HG02571 (cell line): ENCODE measurements at regions not wholly inside any gene's neighbourhood (a gene's known extent, or its start where the extent isn't known, plus 50 kb on each side); places are given as distances from the start of the nearest gene placed in this dataset.

Experiments
- ATAC-seq: cut with Tn5 transposase; IDR thresholded peaks from one replicate; pipeline ENCODE4 v1.9.1; 2021; ENCODE audit warnings: mild to moderate bottlenecking, moderate library complexity; ENCODE audit not compliant: unreplicated experiment

DNA sequence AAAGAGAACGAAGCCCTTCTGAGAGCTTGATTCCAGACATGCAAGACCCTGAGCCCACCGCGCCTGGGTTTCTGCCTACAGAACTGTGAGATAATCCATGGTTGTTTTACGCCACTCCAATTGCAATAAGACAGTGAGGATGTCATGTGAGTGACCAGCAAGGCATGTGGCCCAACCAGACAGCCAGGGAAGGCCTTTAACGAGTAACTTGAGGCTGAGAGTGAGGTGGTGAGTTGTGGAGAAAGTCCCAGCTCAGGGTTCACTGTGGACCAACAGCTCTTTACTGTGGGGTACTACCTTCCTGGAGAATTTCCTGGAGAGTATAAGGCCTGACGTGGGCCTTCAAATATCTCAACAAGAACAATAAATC lies 153.9 kb downstream of the ETS2 start:
- ATAC-seq = no peak

DNA sequence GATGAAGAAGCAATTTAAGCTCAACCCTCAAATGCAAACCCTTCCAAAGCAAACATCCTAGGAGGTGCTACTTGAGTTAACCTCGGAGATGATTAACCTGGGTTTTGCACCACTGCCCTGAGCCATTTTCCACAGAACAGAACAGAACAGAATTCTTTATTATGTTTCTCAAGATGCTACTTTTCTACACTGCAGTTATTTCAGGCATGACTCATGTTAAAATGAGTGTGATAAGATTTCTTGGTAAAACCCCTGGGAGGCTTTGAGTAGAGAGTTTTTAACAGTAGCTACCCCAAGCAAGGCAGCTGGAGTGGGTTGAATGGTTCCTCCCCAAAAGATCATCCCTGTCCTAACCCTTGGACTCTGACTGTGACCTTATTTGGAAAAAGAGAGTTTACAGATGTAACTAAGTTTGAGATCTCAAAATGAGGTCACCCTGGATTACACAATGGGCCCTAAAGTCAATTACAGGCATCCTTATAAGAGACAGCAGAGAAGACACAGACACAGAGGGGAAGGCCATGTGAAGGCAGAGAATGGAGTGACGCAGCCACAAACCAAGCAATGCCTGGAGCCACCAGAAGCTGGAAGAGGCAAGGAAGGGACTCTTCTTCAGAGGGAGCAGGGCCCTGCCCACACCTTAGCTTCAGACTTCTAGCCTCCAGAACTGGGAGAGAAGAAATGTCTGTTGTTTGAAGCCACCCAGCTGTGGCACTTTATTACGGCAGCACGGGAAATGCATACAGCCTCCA lies 153.4 kb downstream of the ETS2 start:
- ATAC-seq = no peak

DNA sequence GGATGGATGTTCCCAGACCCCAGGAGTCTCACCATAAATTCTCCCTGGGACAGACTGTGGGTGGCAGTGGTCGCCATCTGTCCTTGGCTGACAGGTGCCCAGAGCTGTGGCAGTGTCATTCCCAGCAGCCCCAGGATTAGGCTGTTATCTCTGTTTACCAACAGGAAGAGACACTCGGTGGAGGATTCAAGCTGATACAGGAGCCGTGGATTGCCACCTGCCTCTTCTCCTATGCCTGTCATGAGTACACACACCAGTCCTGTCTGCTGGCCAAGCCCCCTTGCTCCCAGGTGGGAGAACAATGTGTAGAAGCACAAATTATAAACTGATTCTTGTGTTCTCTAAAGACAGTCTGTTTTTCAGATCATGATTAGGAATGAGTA lies 152.6 kb downstream of the ETS2 start:
- ATAC-seq = no peak

DNA sequence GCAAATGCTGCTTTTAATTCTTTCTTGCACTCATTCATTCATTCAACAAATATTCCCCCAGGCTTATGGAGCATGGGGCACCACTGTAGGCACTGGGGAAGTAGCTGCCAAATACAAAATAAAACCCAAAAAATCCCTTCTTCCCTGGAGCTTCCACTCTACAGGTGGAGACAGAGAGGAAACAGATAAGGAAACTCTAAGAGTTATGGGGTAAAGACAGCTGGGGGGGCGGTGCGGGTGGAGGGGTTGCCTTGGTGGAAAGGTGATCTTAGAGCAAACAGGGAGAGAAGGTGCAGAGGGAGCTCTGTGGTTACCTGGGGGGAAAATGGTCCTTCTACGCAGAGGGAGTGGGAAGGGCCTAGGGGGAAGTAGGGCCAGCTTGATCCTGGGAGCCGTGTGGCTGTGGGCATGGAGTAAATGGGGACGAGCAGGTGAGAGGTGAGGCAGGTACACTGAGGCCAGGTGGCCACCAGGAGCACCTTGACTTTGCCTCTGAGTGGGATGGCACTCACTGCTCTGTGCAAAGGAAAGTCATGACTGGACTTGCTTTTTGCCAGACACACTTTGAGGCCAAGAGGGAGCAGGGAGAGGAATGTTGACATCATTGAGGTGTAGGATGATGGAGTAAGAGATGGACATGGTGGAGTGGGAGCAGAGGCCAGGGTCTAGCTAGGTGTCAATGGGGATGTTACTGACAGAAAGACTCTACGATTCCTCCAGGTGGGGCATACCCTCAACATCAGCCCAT lies 152.0 kb downstream of the ETS2 start:
- no peak for ATAC-seq

DNA sequence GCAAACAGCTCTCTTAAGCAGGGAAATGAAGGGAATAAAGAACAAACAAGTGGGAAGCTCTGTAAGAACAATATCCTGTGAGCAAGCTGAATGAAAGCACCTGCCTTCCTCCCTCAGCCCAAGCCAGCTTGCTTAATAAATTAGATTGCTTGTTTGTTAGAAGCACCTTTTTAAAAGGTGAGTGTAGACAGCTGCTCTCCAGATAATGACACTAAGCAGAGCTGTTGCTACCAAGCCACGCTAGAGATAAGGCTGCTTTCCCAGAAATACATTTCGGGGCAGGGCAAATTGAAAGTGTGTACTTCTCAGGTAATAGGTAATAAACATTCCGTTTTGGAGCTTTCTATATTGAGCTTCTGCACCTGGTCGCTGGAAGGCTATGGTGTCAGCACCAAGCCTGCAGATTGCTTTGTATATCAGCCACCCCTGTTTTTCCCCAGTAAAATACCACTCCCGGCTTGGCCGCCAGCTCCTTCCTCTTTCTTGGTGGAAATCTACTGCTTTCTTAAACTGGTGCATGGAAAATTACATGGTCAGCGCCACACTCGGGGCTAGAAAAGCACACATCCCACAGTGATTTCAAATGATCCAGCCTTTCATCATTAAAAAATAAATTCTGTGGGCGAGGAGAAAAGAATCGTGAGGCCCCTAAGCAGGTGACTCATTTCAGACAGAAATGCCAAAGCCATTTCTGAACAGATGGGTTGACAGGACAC lies 151.3 kb downstream of the ETS2 start:
- no peak for ATAC-seq

DNA sequence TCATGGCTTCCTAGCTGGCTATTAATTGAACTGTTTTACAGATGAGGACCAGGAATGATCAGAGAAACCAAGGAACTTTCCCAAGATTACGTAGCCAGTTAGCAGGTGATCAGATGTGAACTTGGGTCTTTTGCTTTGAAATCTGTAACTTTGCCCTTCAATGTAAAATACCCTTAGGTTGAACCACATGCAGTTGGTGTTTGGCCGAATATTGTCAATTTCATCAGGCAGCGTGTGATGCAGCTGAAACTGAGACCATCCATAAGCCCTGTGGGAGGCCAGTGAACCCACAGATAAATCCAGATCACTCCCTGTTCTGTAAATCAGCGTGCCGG lies 150.8 kb downstream of the ETS2 start:
- no peak for ATAC-seq

DNA sequence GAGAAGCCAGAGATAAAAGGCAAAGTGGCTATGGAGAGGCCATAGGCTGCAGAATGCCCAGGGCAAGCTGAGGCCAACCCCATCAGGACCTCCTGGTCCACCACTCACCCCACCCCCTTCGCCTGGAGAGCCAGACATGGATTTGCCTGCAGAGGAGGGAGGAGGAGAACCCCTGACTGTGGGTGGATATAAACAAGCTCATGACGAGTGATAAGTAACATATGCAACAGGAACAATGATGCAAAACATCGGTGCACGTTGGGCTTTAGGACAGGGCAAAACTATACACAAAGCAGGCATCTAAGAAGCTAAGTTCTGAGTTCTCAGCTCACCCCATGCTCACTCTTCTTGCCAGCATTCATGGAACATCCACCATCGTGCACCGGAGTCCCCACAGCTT lies 150.3 kb downstream of the ETS2 start:
- no peak for ATAC-seq

DNA sequence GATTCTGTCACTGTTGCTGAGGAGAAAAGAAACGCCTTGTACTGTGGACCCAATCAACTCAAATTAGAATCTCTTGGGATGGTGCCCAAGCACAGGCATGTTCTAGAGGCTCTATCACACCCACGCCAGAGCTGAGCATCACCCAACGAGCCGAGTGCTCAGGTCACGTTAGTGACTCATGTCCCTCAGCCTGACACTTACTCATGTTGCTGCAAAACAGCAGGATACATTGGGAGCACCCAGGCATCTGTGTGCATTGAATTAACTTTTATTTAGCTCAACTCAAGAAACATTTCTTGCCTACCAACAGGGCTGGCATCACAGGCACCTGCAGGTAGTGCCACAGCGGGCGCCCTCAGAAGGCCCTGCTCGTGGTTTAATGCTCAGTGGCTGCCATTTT lies 149.8 kb downstream of the ETS2 start:
- ATAC-seq = no peak

DNA sequence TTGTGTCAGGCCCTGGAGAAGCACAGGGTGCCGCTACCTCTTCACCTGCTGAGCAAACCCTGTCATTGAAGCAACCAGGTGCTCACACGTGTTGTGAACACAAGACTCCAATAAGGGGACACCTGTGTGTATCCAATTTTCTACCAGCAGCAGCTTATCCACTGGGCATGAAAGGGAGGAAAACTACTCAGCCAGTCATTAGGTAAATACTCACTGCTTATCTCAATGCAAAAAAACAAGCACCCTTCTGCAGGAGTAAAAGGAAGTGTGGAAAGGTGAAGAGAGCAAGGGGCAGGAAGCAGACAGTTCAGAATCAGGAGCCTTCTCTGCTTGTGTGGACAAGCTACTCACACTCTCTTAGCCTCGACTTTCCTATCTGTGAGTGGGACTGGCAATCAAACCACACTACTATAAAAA lies 148.9 kb downstream of the ETS2 start:
- no peak for ATAC-seq

DNA sequence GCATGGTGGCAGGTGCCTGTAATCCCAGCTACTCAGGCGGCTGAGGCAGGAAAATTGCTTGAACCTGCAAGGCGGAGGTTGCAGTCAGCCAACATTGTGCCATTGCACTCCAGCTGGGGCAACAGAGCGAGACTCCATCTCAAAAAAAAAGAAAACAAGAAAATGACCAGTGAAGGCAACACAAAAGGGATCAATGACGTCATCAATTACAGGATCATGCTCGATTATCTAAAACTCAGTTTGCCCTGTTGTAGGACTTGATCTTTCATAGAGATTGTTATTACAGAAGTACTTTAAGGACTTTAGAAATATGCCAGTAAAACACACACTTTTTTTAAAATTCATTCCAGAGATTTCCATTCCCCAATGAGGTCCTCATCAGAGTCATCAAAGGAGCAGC lies 147.8 kb downstream of the ETS2 start:
- no peak for ATAC-seq

DNA sequence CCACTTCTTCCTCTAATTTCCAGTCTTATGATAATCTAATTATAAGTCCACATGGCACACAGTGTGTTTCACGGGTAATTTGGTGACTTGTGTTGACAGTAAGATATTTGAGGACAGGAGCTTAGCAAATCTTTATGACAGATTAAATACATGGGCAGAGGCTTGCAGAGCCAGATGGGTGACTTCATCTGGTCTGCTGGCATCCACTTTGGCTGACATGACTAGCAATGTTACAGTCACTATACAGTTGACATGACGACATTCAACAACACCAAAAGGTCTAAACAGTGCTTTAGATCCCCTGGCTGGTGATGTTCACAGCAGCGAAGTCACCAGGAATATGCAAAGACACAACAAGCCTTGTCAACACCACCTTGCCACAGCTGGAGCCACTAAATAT lies 147.2 kb downstream of the ETS2 start:
- ATAC-seq = no peak

DNA sequence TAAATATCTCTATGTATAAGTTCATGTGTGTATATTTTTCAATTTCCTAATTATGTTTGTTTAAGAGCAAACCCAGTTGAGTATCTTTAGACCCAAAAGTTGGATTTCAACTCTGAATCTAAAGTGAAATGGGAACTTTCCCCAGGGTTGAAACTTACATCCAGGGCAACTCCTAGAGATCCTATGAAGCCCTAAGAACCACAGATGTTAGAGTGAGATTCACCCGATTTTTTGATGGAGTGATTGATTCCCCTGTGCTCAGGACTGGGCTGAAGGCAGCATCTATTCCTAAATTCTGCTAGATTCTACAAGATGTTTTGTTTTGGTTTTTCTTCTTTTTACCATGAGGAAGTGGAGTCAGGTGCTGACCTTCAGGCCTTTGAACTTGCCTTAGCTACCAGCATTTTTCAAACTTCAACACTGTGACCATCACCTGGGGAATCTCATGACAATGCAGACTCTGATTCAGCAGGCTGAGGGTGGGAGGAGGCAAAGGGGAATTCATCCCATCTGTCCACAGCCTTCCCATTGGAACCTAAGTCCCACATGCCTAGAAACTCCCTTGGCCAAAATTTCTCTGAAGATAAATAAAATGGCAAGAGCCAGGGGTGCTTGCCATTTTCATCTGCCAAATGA lies 145.5 kb downstream of the ETS2 start:
- ATAC-seq = no peak

DNA sequence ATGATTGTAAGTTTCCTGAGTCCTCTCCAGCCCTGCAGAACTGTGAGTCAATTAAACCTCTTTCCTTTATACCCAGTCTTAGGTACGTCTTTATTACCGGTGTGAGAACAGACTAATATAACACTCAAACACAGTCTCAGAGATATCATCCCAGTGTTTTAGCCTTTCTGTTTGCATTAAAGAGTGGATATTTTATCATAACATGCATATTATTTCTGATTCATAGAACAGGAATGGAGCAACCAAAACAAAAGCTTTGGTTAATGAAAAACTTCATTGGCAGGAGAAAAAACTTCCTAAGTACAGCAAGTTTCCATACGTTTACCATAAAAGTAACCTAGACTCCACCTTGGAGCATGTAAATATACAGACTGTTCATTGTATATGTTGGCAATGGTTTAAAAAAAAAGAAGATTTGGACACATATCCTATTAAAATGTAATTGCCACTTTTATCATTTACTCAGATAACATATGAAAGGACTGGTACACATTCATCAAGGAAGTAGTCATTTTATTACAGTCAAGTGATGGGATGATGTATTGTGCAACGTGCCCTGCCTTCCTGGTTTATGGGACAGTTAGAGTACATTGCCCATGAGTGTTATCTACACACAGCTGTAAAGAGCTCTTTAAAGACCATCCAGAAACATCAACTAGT lies 144.8 kb downstream of the ETS2 start:
- ATAC-seq = no peak

DNA sequence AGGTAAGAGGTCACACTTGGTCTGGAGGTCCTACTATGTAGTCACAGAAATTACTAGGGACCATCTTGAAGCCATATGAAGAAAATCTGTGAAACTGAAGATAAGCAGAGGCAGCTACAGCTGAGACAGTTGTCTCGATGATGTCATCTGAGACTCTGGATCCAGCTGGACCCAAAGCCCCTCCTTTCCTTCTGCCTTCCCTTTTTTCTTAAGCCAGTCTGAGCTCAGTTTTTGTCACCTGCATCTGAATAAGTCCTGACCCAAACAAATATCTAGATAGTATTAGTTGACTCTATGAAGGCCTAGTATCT lies 143.3 kb downstream of the ETS2 start:
- ATAC-seq = no peak

DNA sequence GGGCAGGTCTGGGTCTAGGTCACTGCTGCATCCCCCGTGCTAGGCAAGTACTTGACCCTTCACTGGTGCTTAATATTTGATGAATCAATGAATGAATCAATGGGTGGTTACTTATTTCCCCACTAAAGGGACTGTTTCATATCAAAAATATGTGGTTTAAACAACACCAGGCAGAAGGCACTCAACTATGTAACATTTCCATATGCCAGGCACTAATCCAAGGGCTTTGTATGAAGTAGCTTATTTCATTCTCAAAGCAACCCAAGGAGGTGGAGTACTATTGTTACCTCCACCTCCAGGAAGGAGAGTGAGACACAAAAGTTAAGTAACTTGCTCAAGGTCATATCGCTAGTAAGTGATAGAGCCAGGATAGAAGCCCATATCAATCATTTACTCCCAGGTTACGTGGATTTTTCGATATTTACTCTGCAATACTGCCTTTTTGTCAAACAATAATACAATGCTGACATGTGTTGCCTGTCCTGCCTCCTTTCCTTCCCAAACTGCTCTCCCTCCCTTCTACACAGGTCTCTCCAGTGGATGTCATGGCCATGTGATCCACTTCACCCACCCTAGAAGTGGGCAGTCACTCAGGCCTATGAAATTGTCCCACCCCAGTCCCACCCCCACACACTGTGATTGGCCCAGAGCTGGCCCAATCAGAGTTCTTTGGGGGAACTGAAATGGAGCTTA lies 142.8 kb downstream of the ETS2 start:
- ATAC-seq = no peak

DNA sequence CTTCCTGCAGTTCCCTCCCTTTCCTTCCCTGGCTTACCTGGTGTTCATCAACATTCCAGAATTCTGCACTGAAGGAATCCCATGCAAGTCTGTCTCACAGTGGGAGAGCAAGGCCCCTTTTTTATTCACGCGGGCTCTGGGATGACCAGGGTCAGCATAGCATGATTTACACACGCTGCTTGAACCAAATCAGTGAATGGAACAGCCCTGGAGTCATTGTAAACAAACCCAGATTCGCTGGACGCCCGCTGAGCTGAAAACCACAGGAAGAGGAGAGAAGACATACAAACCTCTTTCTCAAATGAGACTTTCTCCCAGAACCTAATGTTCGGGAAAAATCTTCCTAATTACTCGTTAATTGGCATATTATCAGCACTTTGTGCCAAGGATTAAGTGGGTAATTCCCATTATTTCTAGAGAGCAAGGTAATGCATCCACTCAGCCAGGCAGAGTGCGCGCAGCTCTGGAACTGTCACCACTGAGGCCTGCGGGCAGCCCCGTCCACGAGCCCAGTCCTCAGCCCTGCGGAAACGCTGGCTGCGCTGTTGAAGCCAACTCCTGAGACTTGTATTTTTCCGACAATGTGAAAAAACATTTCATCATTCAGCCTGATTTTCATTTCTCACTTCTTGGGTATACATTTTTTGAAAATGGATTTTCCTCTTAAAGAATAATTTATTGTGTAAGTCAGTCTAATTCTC lies 140.0 kb downstream of the ETS2 start:
- ATAC-seq = no peak

DNA sequence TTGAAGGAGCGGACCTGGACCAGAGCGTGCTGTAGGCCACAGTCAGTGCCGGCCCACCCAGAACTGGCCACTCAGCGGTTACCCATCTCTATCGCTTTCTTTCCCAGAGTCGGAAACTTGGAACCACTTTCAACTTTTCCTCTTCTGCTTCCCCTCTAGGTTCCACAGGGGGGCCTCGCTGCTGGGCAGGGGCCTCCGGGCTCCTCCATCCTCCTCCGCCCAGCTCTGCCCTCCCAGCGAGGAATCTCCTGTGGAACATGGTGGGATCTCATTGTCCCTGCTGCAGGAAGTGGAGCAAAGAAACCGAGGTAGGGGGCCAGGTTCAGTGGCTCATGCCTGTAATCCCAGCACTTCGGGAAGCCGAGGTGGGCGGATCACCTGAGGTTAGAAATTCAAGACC lies 139.2 kb downstream of the ETS2 start:
- no peak for ATAC-seq

DNA sequence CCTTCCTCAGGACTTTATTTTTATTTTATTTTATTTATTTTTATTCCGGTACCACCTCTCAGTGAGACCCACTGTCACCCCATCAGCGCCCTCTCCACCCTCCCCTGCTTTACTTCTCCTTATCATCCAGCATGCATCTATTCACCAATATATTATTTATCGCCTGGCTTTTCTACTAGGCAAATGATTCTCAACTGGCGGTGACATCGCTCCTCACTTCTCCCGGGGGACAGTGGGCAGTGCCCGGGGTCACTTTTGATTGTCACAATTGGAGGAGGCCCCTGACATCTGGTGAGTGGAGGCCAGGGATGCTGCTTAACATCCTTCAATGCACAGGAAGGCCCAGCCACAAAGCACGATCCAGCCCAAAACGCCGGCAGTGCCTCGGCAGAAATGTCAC lies 138.7 kb downstream of the ETS2 start:
- ATAC-seq = no peak

DNA sequence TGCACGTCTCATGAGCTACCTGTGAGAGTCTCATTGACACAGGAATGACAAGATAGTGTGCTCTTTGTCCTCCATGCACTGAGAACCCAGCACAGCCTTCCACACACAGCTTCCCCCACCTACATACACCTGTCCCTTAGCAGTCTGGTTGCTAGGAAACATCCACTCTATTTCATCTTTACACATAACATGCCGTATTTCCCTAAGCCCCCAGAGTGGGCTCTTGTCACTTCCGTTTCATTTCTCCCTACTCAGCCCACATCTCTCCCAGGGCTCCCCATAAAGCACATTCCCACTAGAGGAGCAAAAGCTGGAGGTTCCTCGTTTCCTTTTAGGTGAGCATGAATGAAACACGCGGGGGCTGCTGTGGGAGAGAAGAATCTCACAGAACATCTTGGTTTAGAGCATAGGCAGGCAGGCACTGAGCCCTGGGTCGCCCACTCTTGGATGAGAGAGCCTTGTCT lies 137.1 kb downstream of the ETS2 start:
- no peak for ATAC-seq

DNA sequence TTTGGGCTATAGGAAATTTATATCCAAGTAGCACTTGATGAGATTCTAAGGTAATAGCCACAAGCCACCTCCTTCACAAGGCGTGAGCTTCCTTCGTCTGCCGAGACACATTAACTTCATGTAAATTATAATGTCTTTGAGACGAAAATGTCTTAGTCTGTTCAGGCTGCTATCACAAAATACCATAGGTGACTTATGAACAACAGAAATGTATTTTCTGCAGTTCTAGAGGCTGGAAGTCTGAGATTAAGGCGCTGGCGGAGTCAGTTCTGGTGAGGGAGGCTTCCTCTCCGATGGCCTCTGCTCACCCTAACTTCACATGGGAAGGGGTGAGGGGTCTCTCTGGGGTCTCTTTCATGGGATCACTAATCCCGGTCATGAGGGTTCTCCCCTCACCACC lies 133.0 kb downstream of the ETS2 start:
- no peak for ATAC-seq
